ENCODE measurements at regions not wholly inside any gene's neighbourhood (a gene's known extent, or its start where the extent isn't known, plus 50 kb on each side); places are given as distances from the start of the nearest gene placed in this dataset.
"Not testable (repeated sequence)": the region's sequence is repeated elsewhere in the genome, so short reads cannot be mapped to it uniquely, and the experiment has no call there.

GRCh38 chrX:41031256-41031967 lies 53.8 kb upstream of the USP9X start:
- DNase-seq = no peak
- Mint-ChIP-seq H3K27me3 (peaks cover 0 to 15% (median 4%) of the 10 kb centered on the region in 3 donors), H3K27ac (no peak overlapping the region), H3K4me1 (no peaks in the 10 kb centered on the region), H3K36me3 (no peaks in the 10 kb centered on the region), H3K9me3 (peaks cover 0 to 14% (median 3%) of the 10 kb centered on the region in 7 donors), H3K4me3 (no peak overlapping the region)
- ATAC-seq (ENCODE audit: low read depth in 2 of 2) = no peak

GRCh38 chrX:41033299-41033698 lies 51.9 kb upstream of the USP9X start:
- Mint-ChIP-seq H3K27ac (no peak overlapping the region), H3K27me3 (peaks cover 0 to 15% (median 4%) of the 10 kb centered on the region in 3 donors), H3K36me3 (no peaks in the 10 kb centered on the region), H3K9me3 (peaks cover 0 to 14% (median 3%) of the 10 kb centered on the region in 7 donors), H3K4me1 (no peaks in the 10 kb centered on the region), H3K4me3 (no peak overlapping the region)
- DNase-seq (no peak), ATAC-seq (ENCODE audit: low read depth in 2 of 2) (no peak)

GRCh38 chrX:41034902-41035301 lies 50.3 kb upstream of the USP9X start:
- not testable (repeated sequence) for ATAC-seq (ENCODE audit: low read depth in 2 of 2); H3K4me1 Mint-ChIP-seq

More at GRCh38 chrX:41034902-41035301, 50.3 kb upstream of the USP9X start:
- not testable (repeated sequence) for H3K4me3 Mint-ChIP-seq, DNase-seq, H3K27ac Mint-ChIP-seq, H3K36me3 Mint-ChIP-seq
- peaks cover 0 to 15% (median 2%) of the 10 kb centered on the region in 3 donors for H3K27me3 Mint-ChIP-seq
- peaks cover 0 to 14% (median 3%) of the 10 kb centered on the region in 7 donors for H3K9me3 Mint-ChIP-seq
